Kidney (tissue), 13 donors: ENCODE measurements at regions not wholly inside any gene's neighbourhood (a gene's known extent, or its start where the extent isn't known, plus 50 kb on each side); places are given as distances from the start of the nearest gene placed in this dataset.

Source experiments
- DNase-seq, 5 donors: peaks; one replicate each; pipeline ENCODE4 v3.0.0-alpha.2; 2013 to 2020
- FAIRE-seq: peaks from 2 replicates; lab custom pipeline; 2012; peaks lifted over from hg19 to GRCh38; lab: Jason Lieb, UNC
- H3K27ac ChIP-seq, 2 donors: one replicate each; pipeline ENCODE4 v1.7.0; 2013; ENCODE audit warnings: low read depth in 2 of 2, low read length in 2 of 2, inconsistent platforms in 1 of 2
- H3K27me3 ChIP-seq: one replicate; pipeline ENCODE4 v1.7.1; 2013; ENCODE audit warnings: low read length, inconsistent platforms; ENCODE audit not compliant: control insufficient read depth, insufficient read depth
- H3K36me3 ChIP-seq, 3 donors: one replicate each; pipeline versions ENCODE4 v1.7.0 to v1.7.1; 2013; ENCODE audit warnings: low read length in 3 of 3, control low read depth in 1 of 3, inconsistent platforms in 1 of 3; ENCODE audit not compliant: insufficient read depth in 3 of 3, control insufficient read depth in 2 of 3
- H3K4me1 ChIP-seq, 3 donors: one replicate each; pipeline versions ENCODE4 v1.7.0 to v1.7.1; 2013; ENCODE audit warnings: low read length in 3 of 3, inconsistent platforms in 1 of 3, low read depth in 1 of 3; ENCODE audit not compliant: control insufficient read depth in 2 of 3, insufficient read depth in 2 of 3
- H3K4me3 ChIP-seq, 3 donors: one replicate each; pipeline versions ENCODE4 v1.7.0 to v1.8.1; 2013; ENCODE audit warnings: low read length in 3 of 3, control low read depth in 1 of 3, inconsistent platforms in 1 of 3
- H3K9ac ChIP-seq, 3 donors: one replicate each; pipeline versions ENCODE4 v1.7.0 to v1.7.1; 2013; ENCODE audit warnings: low read length in 3 of 3, control low read depth in 1 of 3, inconsistent platforms in 1 of 3
- H3K9me3 ChIP-seq, 3 donors: one replicate each; pipeline versions ENCODE4 v1.7.0 to v1.7.1; 2013; ENCODE audit warnings: low read length in 3 of 3, control low read depth in 1 of 3, inconsistent platforms in 1 of 3; ENCODE audit not compliant: control insufficient read depth in 2 of 3, insufficient read depth in 1 of 3
- intact Hi-C: fragments of 100-400 bp; cut with DNase I; formaldehyde crosslinking; loops from one replicate; pipeline ENCODE4 v1.11.1; 2022
- TF ChIP-seq, protein P1 (sequence below): IDR thresholded peaks from 3 replicates; pipeline ENCODE4 v1.5.1; 2012; ENCODE audit warnings: mild to moderate bottlenecking, moderate library complexity, borderline replicate concordance; ENCODE audit not compliant: insufficient read depth; ENCODE audit errors: extremely low read depth
- donor health status: control.
- donor health status: control.
- donor health status: control.
- donor health status: control.
- donor health status: control.
- donor health status: DM: yes; HTN: yes; CAD: no.
- donor health status: Normal renal cell carcinoma (clear cell type).

DNA sequence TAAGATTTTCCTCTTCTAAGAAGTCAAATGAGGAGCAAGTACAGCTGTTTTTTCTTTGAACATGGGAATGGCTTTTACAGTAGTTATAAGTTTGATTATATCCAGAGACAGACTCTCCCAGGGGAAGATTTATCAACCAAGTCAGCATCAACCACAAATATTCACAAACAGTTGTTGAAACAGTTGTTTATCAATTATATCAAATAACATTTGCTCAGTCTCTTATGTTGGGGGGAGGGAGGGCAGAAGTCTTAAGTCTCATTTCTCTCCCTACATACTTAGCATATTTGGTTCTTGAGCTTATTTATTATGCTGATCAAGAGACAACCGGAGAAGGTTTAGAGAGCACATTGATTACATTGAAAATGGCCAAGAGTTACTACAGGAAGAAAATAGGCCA is 110.1 kb downstream of the FBXO8 start:
- H3K9me3 ChIP-seq: no peaks in the 10 kb centered on the region
- H3K4me1 ChIP-seq: no peaks in the 10 kb centered on the region
- DNase-seq (peak in 1 of 5 donors; percentile 29), FAIRE-seq (no peak)
- H3K27me3 ChIP-seq: no peaks in the 10 kb centered on the region
- intact Hi-C loops: no loop called here
- no peak overlapping the region for H3K27ac ChIP-seq
- TF ChIP-seq, protein P1, sequence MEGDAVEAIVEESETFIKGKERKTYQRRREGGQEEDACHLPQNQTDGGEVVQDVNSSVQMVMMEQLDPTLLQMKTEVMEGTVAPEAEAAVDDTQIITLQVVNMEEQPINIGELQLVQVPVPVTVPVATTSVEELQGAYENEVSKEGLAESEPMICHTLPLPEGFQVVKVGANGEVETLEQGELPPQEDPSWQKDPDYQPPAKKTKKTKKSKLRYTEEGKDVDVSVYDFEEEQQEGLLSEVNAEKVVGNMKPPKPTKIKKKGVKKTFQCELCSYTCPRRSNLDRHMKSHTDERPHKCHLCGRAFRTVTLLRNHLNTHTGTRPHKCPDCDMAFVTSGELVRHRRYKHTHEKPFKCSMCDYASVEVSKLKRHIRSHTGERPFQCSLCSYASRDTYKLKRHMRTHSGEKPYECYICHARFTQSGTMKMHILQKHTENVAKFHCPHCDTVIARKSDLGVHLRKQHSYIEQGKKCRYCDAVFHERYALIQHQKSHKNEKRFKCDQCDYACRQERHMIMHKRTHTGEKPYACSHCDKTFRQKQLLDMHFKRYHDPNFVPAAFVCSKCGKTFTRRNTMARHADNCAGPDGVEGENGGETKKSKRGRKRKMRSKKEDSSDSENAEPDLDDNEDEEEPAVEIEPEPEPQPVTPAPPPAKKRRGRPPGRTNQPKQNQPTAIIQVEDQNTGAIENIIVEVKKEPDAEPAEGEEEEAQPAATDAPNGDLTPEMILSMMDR: no peak
- H3K4me3 ChIP-seq: no peak overlapping the region
- H3K36me3 ChIP-seq: no peaks in the 10 kb centered on the region
- no peak overlapping the region for H3K9ac ChIP-seq

DNA sequence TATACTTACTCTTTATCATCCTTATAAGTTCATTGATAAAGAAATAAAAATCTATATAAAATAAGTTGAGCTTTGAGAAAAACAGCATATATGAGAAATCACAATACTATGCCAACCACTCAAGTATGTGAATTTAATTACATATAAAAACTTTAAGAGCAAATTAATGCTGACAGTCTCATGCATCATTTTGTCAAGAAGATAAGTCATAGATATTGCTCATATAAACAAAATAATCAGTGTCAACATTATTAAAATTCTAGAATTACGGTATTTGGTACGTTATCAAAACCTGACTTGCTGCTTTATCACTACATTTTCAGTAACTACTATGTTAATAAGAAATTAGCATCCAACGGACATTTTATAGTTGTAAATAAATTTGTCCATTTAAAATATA is 111.2 kb downstream of the FBXO8 start:
- H3K9me3 ChIP-seq: no peaks in the 10 kb centered on the region
- DNase-seq: no peak
- FAIRE-seq: peak; percentile 30
- intact Hi-C loops: no loop called here
- H3K9ac ChIP-seq: no peak overlapping the region
- H3K27ac ChIP-seq: no peak overlapping the region
- H3K4me1 ChIP-seq: no peaks in the 10 kb centered on the region
- no peaks in the 10 kb centered on the region for H3K36me3 ChIP-seq
- no peak overlapping the region for H3K4me3 ChIP-seq
- no peaks in the 10 kb centered on the region for H3K27me3 ChIP-seq
- TF ChIP-seq, protein P1: no peak

DNA sequence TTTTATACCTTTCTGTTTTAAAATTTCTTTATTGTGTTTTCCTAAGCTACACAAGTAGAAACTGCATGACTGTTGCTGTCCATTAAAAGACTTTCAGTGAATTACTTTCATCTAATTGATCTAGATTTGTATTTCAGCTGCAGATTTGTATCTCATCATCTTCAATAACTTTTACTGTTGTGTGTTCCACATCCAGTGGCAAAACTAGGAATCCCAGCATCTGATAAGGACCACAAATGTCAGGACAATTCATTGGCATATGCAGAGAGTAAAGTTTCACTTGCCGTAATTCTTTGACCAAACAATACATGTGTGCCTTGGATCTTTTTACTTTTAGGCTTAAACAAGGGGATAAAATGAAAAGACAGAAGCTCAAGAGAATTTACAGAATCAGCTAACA is 112.6 kb downstream of the FBXO8 start:
- no peak overlapping the region for H3K9ac ChIP-seq
- FAIRE-seq: no peak
- intact Hi-C loops: no loop called here
- no peaks in the 10 kb centered on the region for H3K27me3 ChIP-seq
- TF ChIP-seq, protein P1: no peak
- DNase-seq: no peak
- no peaks in the 10 kb centered on the region for H3K4me1 ChIP-seq
- no peaks in the 10 kb centered on the region for H3K9me3 ChIP-seq
- H3K36me3 ChIP-seq: no peaks in the 10 kb centered on the region
- no peak overlapping the region for H3K4me3 ChIP-seq
- H3K27ac ChIP-seq: no peak overlapping the region

DNA sequence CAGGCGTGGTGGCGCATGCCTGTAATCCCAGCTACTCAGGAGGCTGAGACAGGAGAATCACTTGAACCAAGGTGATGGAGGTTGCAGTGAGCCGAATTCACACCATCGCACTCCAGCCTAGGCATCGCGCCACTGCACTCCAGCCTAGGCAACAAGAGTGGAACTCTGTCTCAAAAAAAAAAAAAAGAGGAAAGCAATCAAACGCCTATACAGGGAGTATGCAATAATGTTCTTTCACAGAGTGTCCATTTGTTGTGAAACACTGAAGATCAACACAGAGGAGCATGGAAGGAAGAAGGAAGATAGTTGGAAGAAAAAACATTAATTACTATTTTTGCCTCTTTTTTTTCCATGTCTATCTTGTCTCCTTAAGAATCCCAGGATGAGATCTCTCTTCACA is 113.4 kb downstream of the FBXO8 start:
- TF ChIP-seq, protein P1: no peak

More for the DNA sequence above, 113.4 kb downstream of the FBXO8 start:
- no peaks in the 10 kb centered on the region for H3K36me3 ChIP-seq
- no peaks in the 10 kb centered on the region for H3K9me3 ChIP-seq
- H3K4me3 ChIP-seq: no peak overlapping the region
- no peaks in the 10 kb centered on the region for H3K27me3 ChIP-seq
- H3K27ac ChIP-seq: no peak overlapping the region
- FAIRE-seq: no peak
- H3K9ac ChIP-seq: no peak overlapping the region
- DNase-seq: no peak
- H3K4me1 ChIP-seq: no peaks in the 10 kb centered on the region
- intact Hi-C loops: no loop called here
